ENCODE measurements at regions not wholly inside any gene's neighbourhood (a gene's known extent, or its start where the extent isn't known, plus 50 kb on each side); places are given as distances from the start of the nearest gene placed in this dataset.

DNA sequence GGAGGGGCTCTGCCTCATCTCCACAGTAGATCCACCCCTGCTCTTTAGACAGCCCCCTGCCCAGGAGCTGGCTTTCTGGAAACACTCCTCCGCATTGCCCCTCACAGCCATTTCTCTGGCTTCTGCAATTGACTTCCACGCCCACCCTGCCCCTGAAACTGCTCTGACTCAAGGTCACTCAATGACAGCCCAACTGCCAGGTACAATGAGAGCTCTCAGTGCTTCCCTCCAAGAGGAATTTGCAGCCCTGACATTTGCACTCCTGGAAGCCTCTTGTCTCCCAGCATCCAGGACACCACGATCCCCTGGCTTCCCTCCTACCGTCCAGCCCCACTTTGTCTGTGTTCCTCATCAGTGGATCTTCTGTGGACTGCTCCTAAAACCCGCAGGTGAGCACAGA, 421.5 kb downstream of the SOX9 start:
- Histone ChIP-seq H3K4me3 (no peak overlapping the region), H3K4me1 (no peaks in the 10 kb centered on the region), H3K36me3 (no peaks in the 10 kb centered on the region), H3K27ac (no peak overlapping the region), H3K9me3 (no peaks in the 10 kb centered on the region), H3K27me3 (no peaks in the 10 kb centered on the region), H3K9ac (ENCODE audit: low read depth in 2 of 2, low read length in 2 of 2) (no peak overlapping the region)
- intact Hi-C loops (cut with DNase I): loop anchor here (5.0 to 10.0 kb wide), 3 partner anchors 1070 to 1908 kb away; no protein-coding TSS in a partner anchor
- TF ChIP-seq, protein P1, sequence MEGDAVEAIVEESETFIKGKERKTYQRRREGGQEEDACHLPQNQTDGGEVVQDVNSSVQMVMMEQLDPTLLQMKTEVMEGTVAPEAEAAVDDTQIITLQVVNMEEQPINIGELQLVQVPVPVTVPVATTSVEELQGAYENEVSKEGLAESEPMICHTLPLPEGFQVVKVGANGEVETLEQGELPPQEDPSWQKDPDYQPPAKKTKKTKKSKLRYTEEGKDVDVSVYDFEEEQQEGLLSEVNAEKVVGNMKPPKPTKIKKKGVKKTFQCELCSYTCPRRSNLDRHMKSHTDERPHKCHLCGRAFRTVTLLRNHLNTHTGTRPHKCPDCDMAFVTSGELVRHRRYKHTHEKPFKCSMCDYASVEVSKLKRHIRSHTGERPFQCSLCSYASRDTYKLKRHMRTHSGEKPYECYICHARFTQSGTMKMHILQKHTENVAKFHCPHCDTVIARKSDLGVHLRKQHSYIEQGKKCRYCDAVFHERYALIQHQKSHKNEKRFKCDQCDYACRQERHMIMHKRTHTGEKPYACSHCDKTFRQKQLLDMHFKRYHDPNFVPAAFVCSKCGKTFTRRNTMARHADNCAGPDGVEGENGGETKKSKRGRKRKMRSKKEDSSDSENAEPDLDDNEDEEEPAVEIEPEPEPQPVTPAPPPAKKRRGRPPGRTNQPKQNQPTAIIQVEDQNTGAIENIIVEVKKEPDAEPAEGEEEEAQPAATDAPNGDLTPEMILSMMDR (IDR thresholded peaks at IDR 0.05): no peak
- DNase-seq: no peak

DNA sequence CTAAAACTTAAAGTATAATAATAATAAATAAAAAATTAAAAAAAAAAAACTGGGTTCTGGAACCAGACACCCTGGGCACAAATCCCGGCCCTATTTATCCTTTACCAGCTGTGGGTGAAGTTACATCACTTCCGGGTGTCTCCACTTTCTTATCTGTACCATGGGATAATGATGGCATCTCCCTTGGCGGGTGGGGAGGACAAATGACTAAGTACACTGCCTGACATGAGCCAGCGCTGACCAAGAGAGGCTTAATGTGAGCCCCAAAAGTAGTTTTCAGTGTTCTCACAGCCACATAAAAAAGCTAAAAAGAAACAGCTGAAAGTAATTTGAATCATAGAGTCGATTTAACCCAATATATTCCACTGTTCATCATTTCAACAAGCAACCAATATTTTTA, 424.9 kb downstream of the SOX9 start:
- DNase-seq: no peak
- no peak overlapping the region for H3K27ac ChIP-seq

DNA sequence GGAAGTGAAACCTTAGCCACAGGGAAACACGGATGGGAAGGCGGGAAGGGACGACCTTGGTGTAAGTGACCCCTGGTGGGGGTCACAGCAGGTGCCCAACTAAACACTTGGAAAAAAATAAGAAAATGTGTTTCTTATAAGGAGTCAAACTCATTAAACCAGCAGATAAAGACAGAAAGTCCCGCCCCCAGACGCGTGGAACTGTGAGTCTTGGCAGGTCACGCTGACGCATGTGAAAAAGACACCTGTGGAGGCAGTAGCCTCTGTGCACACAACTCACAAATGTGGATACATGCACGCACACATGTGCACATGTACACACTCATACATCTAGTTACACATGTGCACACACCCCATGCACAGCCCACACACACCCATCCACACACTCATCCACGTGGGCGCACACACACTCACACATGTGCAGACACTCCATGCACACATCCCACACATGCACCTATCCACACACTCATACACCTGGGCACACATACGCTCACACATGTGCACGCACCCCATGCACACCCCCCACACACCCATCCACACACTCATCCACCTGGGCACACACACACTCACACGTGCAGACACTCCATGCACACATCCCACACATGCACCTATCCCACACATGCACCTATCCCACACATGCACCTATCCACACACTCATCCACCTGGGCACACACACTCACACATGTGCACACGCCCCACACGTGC, 432.4 kb downstream of the SOX9 start:
- Histone ChIP-seq H3K4me1 (no peaks in the 10 kb centered on the region), H3K9ac (ENCODE audit: low read depth in 2 of 2, low read length in 2 of 2) (no peak overlapping the region), H3K9me3 (no peaks in the 10 kb centered on the region), H3K36me3 (no peaks in the 10 kb centered on the region), H3K4me3 (no peak overlapping the region), H3K27me3 (no peaks in the 10 kb centered on the region), H3K27ac (no peak overlapping the region)
- no peak for DNase-seq
- TF ChIP-seq, protein P1 (IDR thresholded peaks at IDR 0.05): no peak
- intact Hi-C loops (cut with DNase I): loop anchor here (10.0 kb wide), 1 partner anchor 822 kb away; no protein-coding TSS in a partner anchor

More for the DNA sequence above, 424.9 kb downstream of the SOX9 start:
- H3K4me3 ChIP-seq: no peak overlapping the region
- no peaks in the 10 kb centered on the region for H3K27me3 ChIP-seq
- TF ChIP-seq, protein P1 (IDR thresholded peaks at IDR 0.05): no peak
- no peak overlapping the region for H3K9ac ChIP-seq (ENCODE audit: low read depth in 2 of 2, low read length in 2 of 2)
- H3K4me1 ChIP-seq: no peaks in the 10 kb centered on the region
- intact Hi-C loops (cut with DNase I): loop anchor here (10.0 kb wide), 2 partner anchors 1781 to 1911 kb away; no protein-coding TSS in a partner anchor
- H3K9me3 ChIP-seq: no peaks in the 10 kb centered on the region
- no peaks in the 10 kb centered on the region for H3K36me3 ChIP-seq

DNA sequence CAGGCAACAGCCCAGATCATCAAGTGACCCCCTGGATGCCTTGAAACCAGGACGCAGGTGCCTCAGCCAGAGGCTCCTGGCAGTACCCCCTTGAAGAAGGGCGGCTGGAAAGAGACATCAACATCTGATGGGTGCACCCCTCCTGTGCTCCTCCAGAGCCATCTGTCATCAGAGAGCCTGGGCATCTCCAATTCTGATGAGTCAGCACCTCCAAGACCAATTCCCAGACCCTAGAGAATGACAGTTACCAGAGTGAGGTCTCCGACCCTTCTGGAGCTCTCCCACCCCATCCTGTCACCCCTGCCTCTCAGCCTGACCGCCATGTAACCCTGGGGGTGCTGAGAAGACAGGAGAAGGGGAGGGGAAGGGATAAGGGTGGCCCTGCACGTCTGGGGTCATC, 433.7 kb downstream of the SOX9 start:
- no peak overlapping the region for H3K4me3 ChIP-seq
- H3K27me3 ChIP-seq: no peaks in the 10 kb centered on the region
- H3K27ac ChIP-seq: no peak overlapping the region
- no peaks in the 10 kb centered on the region for H3K36me3 ChIP-seq
- intact Hi-C loops (cut with DNase I): loop anchor here (10.0 kb wide), 1 partner anchor 820 kb away; no protein-coding TSS in a partner anchor
- TF ChIP-seq, protein P1 (IDR thresholded peaks at IDR 0.05): no peak
- no peaks in the 10 kb centered on the region for H3K9me3 ChIP-seq
- no peak overlapping the region for H3K9ac ChIP-seq (ENCODE audit: low read depth in 2 of 2, low read length in 2 of 2)
- DNase-seq: no peak
- H3K4me1 ChIP-seq: no peaks in the 10 kb centered on the region

DNA sequence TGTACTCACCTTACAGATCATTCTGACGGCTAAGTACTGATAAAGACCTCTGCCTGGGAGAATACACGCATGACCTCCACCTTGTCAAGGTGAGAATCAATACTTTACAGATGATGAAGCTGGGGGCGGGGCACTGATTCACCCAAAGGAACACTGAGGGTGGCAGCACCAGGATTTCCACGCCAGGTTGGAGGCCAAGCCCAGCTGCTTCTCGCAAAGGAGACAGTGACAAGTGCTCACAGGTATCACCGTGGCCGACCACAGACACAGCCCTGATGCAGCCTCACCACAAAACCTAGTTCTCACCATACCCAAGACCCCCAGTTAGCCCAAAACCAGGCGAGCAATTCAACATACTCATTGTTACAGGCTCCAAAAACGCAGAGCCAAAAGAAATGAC, 434.2 kb downstream of the SOX9 start:
- Histone ChIP-seq H3K36me3 (no peaks in the 10 kb centered on the region), H3K27me3 (no peaks in the 10 kb centered on the region), H3K4me3 (no peak overlapping the region), H3K27ac (no peak overlapping the region), H3K4me1 (no peaks in the 10 kb centered on the region), H3K9ac (ENCODE audit: low read depth in 2 of 2, low read length in 2 of 2) (no peak overlapping the region), H3K9me3 (no peaks in the 10 kb centered on the region)
- no peak for DNase-seq
- TF ChIP-seq, protein P1 (IDR thresholded peaks at IDR 0.05): no peak
- intact Hi-C loops (cut with DNase I): loop anchor here (10.0 kb wide), 1 partner anchor 820 kb away; no protein-coding TSS in a partner anchor

All from colonic mucosa (tissue), 4 donors.